A172 (cell line): ENCODE measurements at regions not wholly inside any gene's neighbourhood (a gene's known extent, or its start where the extent isn't known, plus 50 kb on each side); places are given as distances from the start of the nearest gene placed in this dataset.
"Not testable (repeated sequence)": the region's sequence is repeated elsewhere in the genome, so short reads cannot be mapped to it uniquely, and the experiment has no call there.

Source experiments
- DNase-seq: peaks from one replicate; pipeline ENCODE4 v3.0.0-alpha.2; 2015; ENCODE audit warnings: low spot score

- no peak for DNase-seq
Observed at GRCh38 chr18:66873899-66874298, 270.0 kb upstream of the CDH19 start.

- DNase-seq, result no peak
Observed at GRCh38 chr18:66872277-66872676, 268.4 kb upstream of the CDH19 start.

- DNase-seq, result peak; percentile 27
Observed at GRCh38 chr18:66867653-66868052, 263.8 kb upstream of the CDH19 start.

- not testable (repeated sequence) for DNase-seq
Observed at GRCh38 chr18:66866427-66866940, 262.6 kb upstream of the CDH19 start.

GRCh38 chr18:66838340-66838987 is 234.6 kb upstream of the CDH19 start:
- no peak for DNase-seq

DNA sequence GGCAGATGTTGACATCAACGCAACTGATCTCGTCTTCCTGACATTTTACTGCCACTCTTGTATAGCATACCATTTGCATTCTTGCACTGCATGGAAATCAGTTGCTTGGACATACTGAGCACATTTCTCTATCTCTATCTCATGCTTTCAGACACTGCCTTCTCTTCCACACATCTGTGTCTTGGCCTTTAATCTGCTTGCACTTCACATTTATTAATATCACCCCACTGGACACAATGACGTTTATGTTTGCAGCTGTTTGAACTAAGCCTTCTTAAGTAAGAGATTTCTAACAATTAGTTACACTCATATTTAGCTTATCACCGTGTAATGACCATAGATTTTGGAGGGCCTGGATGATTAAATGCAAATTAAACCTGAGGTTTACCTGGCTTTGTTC is 229.8 kb upstream of the CDH19 start:
- no peak for DNase-seq

GRCh38 chr18:66826211-66826610 is 222.3 kb upstream of the CDH19 start:
- no peak for DNase-seq

DNA sequence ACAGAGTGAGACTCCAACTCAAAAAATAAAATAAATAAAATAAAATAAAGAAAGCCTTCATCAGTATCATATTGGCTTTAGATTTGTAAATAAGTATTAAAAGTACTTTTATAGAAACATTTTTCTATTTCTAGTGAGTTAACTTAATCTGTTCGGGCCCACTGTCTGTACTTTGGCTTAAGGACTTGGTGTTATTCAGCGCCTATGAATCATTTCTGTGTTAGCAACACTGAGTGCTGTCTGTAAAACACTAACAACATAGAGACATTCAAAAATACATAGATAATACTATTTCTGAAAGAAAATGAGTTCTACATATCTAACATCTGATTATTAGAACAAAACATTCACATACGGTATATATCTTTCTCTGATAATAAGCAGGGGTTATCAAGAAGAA is 221.5 kb upstream of the CDH19 start:
- no peak for DNase-seq

- DNase-seq, result no peak
Observed at GRCh38 chr18:66819235-66819634, 215.3 kb upstream of the CDH19 start.

DNA sequence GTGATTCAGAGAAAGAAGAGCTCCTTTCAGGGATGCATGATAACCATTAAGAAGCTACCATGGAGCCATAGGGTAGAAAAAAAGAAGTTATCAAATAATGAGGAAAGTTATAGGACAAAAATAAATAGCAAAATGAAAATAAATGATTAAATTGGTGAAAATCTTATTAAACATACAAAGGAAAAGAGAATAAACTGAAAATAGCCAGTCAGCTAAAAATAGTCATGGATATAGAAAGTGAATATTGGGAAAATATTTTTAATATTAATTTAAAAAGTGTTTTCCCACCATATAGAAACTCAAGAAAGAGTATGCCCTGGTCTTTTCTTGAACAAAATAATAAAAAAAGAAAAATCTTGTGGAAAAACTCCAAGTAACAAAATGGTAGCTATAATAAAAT is 209.2 kb upstream of the CDH19 start:
- no peak for DNase-seq

DNA sequence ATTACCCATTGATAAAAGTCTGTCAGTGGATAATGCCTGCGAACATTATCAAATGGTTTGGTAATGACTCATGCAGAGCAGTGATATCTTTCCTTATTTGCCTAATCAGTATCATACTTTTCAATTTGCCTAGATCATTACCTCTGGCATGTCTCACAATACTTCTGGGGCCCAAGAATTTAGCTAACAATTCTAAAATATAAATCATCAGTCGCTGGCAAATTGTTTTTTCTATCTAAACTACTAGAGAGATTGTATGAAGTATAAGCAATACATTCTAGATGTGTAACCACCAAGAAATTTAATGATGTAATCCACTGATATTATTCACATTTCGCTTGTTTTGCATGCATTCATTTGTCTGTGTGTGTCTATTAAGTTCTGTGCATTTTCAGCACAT is 191.2 kb upstream of the CDH19 start:
- DNase-seq, result no peak

GRCh38 chr18:66792466-66792865 is 188.6 kb upstream of the CDH19 start:
- peak; percentile 1 for DNase-seq

- no peak for DNase-seq
Observed at GRCh38 chr18:66780609-66781008, 176.7 kb upstream of the CDH19 start.

GRCh38 chr18:66778048-66778447 is 174.2 kb upstream of the CDH19 start:
- DNase-seq, result no peak

DNA sequence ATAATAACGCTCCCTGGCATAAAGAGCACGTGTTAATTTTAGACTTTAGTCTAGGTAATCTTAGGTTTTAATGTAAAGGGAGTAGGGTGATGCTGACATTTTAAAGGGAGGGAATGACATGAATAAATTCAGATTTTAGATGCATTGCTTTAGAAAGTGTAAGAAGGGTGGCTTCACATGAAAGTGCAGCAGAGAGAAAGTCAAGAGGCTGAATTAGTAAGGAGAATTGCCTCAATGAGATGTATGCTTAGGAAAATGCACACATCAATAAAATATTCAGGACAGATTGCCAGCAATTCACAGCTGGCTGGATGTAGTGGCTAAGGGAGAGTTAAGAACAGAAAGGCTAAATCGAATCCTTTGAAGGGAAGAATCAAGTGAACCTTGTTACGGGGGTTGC is 165.5 kb upstream of the CDH19 start:
- no peak for DNase-seq

DNA sequence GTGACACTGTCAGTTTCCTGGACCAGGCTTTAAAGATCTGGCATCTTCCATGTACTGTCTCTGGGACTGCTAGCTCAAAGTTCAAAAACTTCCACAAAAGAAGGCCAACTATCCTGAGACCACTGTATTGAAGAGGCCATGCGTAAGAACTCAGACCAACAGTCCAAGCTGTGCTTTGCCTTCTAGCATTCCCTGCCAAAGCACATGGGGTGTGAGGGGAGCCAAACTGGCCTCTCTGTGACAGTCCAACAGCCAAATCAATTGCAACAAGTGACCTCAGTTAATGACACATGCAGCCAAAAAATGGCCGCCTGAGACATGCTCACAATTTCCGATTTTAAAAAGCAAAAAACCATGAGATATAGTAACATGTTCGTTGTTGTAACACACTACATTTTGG is 160.3 kb upstream of the CDH19 start:
- no peak for DNase-seq

GRCh38 chr18:66761166-66761565 is 157.3 kb upstream of the CDH19 start:
- DNase-seq, result no peak

DNA sequence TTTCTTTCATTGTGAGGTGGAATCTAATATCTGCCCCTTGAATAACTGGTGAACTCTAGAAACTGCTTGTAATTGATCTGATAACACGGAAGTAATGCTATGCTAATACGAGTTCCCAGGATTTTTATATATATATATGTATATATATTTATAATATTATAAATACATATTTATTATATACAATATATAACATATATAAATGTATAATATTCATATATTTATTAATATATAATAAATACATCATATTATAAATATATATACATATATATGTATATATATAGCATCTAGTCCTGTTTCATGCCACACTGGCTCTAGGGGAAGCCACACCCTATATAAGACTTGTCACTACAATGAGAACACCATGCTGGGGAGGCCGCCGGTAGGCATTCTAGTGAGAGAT is 156.7 kb upstream of the CDH19 start:
- DNase-seq, result no peak

DNA sequence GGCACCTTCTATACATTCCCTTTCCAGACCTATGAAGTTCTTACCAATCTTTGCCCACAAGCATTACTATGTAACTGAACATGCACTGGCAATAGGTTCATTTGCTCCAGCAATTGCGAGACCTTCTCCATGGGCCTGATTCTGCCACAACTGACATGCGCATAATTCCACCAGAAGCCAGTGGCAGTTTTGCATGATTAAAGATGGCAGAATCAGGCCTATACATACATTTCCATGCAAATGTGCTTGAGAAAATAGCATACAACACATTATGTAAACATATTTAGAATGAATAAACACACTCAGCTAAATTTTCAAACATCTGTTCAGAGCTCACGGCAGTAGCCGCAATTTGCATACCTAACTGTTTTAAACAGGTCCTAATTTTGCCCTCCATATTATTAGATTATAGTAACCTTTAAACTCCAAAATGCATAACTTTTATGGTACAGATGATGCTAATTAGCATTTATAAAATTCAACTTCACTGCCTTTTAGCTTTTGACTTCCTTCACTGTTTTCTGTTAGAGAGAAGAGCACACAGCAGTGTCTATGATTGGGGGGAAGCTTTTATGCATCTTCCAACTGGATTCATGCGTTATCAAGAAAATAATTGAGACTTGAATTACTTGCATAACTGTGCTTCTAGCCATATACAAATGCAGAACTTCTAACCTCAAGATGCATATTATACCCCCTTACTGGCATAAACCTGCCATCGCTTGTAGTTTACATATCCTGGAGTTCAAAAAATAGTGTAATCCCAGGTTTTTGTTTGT is 155.3 kb upstream of the CDH19 start:
- no peak for DNase-seq

GRCh38 chr18:66757946-66758345 is 154.1 kb upstream of the CDH19 start:
- DNase-seq, result no peak

- DNase-seq, result no peak
Observed at GRCh38 chr18:66754335-66754734, 150.4 kb upstream of the CDH19 start.

- DNase-seq, result no peak
Observed at GRCh38 chr18:66752733-66753132, 148.8 kb upstream of the CDH19 start.

DNA sequence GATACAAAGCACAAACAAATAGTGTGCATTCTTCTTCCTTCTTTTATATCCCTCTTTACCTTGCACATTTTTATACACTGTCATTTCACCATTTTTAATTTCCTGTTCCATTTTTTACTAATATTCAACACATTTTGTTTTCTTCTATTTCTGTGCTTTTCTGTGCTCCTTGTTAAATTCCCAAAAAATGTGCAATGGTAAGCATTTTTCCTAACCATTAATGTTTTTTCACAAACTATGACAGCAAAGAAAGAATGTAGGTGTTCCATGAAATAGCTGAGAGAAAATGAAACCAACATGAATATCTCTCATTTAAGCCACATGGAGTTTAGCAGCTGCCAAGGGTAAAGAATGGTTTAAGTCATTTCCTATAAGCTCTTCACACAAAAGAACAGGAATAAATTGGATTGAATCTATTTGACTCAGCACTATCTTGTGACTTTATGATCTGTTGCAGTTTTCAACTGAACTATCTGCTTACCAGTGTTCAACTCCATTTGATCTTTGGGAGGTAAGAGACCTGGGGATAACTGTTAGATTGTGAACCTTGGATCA is 145.7 kb upstream of the CDH19 start:
- no peak for DNase-seq
